Mesendoderm (in vitro differentiated cells): ENCODE measurements at regions not wholly inside any gene's neighbourhood (a gene's known extent, or its start where the extent isn't known, plus 50 kb on each side); places are given as distances from the start of the nearest gene placed in this dataset.

Source experiments
- DNase-seq: peaks from one replicate; pipeline ENCODE4 v3.0.0; 2013
- H2AK5ac ChIP-seq: 2 replicates; pipeline ENCODE4 v1.6.1; 2013; ENCODE audit warnings: low read length, inconsistent platforms
- H2BK120ac ChIP-seq: 2 replicates; pipeline ENCODE4 v1.6.1; 2013; ENCODE audit warnings: low read depth, mild to moderate bottlenecking, low read length, moderate library complexity, mixed read lengths
- H2BK15ac ChIP-seq: replicated peaks from 2 replicates; pipeline ENCODE4 v1.6.1; 2013; ENCODE audit warnings: low read depth, mild to moderate bottlenecking, moderate library complexity
- H2BK5ac ChIP-seq: 2 replicates; pipeline ENCODE4 v1.6.1; 2013; ENCODE audit warnings: low read length, inconsistent platforms
- H3K18ac ChIP-seq: 2 replicates; pipeline ENCODE4 v1.6.1; 2013; ENCODE audit warnings: mild to moderate bottlenecking, low read length, mixed read lengths
- H3K23ac ChIP-seq: one replicate; pipeline ENCODE4 v1.6.1; 2013; ENCODE audit warnings: low read length
- H3K27ac ChIP-seq: 2 replicates; pipeline ENCODE4 v1.5.1; 2013; ENCODE audit warnings: low read depth, mild to moderate bottlenecking, inconsistent platforms, low read length, moderate library complexity
- H3K27me3 ChIP-seq: 2 replicates; pipeline ENCODE4 v1.6.1; 2013; ENCODE audit warnings: low read length, control low read depth, mild to moderate bottlenecking, inconsistent platforms; ENCODE audit not compliant: insufficient read depth, poor library complexity
- H3K36me3 ChIP-seq: 2 replicates; pipeline ENCODE4 v1.6.1; 2013; ENCODE audit warnings: low read length, inconsistent platforms; ENCODE audit not compliant: control insufficient read depth, insufficient read depth
- H3K4ac ChIP-seq: one replicate; pipeline ENCODE4 v1.6.1; 2013; ENCODE audit warnings: low read depth, mild to moderate bottlenecking, low read length, moderate library complexity
- H3K4me1 ChIP-seq: 2 replicates; pipeline ENCODE4 v1.6.1; 2013; ENCODE audit warnings: low read depth, low read length, inconsistent platforms; ENCODE audit not compliant: control insufficient read depth
- H3K4me2 ChIP-seq: 2 replicates; pipeline ENCODE4 v1.6.1; 2013; ENCODE audit warnings: low read length
- H3K4me3 ChIP-seq: 2 replicates; pipeline ENCODE4 v1.5.1; 2013; ENCODE audit warnings: mild to moderate bottlenecking, low read length
- H3K56ac ChIP-seq: one replicate; pipeline ENCODE4 v1.6.1; 2013; ENCODE audit warnings: low read length
- H3K79me1 ChIP-seq: 2 replicates; pipeline ENCODE4 v1.6.1; 2013; ENCODE audit warnings: low read length, inconsistent platforms
- H3K79me2 ChIP-seq: 2 replicates; pipeline ENCODE4 v1.6.1; 2013; ENCODE audit warnings: mild to moderate bottlenecking, low read length; ENCODE audit not compliant: control insufficient read depth, insufficient read depth
- H3K9ac ChIP-seq: 2 replicates; pipeline ENCODE4 v1.6.1; 2013; ENCODE audit warnings: low read length, inconsistent platforms
- H4K5ac ChIP-seq: one replicate; pipeline ENCODE4 v1.6.1; 2013; ENCODE audit warnings: low read length
- H4K8ac ChIP-seq: one replicate; pipeline ENCODE4 v1.6.1; 2013; ENCODE audit warnings: low read depth, mild to moderate bottlenecking, control low read depth, low read length, moderate library complexity
- WGBS: extraction: QIAGEN DNeasy Blood & Tissue Kit; methylation state at CpG from one replicate; pipeline ENCODE4 v1.1.7; 2013; ENCODE audit warnings: low lambda C conversion rate, missing lambda C conversion rate; ENCODE audit not compliant: insufficient coverage; ENCODE audit errors: extremely low coverage; 5-methylcytosine and 5-hydroxymethylcytosine counted together

GRCh38 chr1:98399218-98399617 lies 262.3 kb upstream of the SNX7 start:
- H4K5ac ChIP-seq, result no peak overlapping the region
- DNase-seq, result no peak
- H4K8ac ChIP-seq, result no peak overlapping the region
- WGBS, result no CpG with 5 or more reads among the region's 1 CpG
- no peaks in the 10 kb centered on the region for H3K4me1 ChIP-seq
- H2AK5ac ChIP-seq, result no peak overlapping the region
- no peak overlapping the region for H2BK15ac ChIP-seq
- H3K36me3 ChIP-seq, result no peaks in the 10 kb centered on the region
- H3K27me3 ChIP-seq, result no peaks in the 10 kb centered on the region
- no peak overlapping the region for H3K4me2 ChIP-seq
- H2BK5ac ChIP-seq, result no peak overlapping the region
- no peak overlapping the region for H3K9ac ChIP-seq
- no peak overlapping the region for H3K4me3 ChIP-seq
- H3K23ac ChIP-seq, result no peak overlapping the region
- no peak overlapping the region for H3K27ac ChIP-seq
- no peak overlapping the region for H2BK120ac ChIP-seq
- no peak overlapping the region for H3K56ac ChIP-seq
- H3K4ac ChIP-seq, result no peak overlapping the region
- H3K79me1 ChIP-seq, result no peaks in the 10 kb centered on the region
- no peaks in the 10 kb centered on the region for H3K79me2 ChIP-seq
- no peak overlapping the region for H3K18ac ChIP-seq

GRCh38 chr1:98398649-98399048 lies 262.9 kb upstream of the SNX7 start:
- no peaks in the 10 kb centered on the region for H3K79me1 ChIP-seq
- WGBS, result no CpG with 5 or more reads among the region's 2 CpGs
- H3K27ac ChIP-seq, result no peak overlapping the region
- H3K9ac ChIP-seq, result no peak overlapping the region
- no peak overlapping the region for H3K4me3 ChIP-seq
- H3K18ac ChIP-seq, result no peak overlapping the region
- no peak overlapping the region for H2BK120ac ChIP-seq
- no peaks in the 10 kb centered on the region for H3K4me1 ChIP-seq
- H3K56ac ChIP-seq, result no peak overlapping the region
- no peak overlapping the region for H2AK5ac ChIP-seq
- H2BK5ac ChIP-seq, result no peak overlapping the region
- H3K4me2 ChIP-seq, result no peak overlapping the region
- H3K36me3 ChIP-seq, result no peaks in the 10 kb centered on the region
- DNase-seq, result no peak
- H3K4ac ChIP-seq, result no peak overlapping the region
- no peaks in the 10 kb centered on the region for H3K79me2 ChIP-seq
- no peak overlapping the region for H4K5ac ChIP-seq
- no peak overlapping the region for H4K8ac ChIP-seq
- H3K27me3 ChIP-seq, result no peaks in the 10 kb centered on the region
- H3K23ac ChIP-seq, result no peak overlapping the region
- no peak overlapping the region for H2BK15ac ChIP-seq

- H4K8ac ChIP-seq, result no peak overlapping the region
- H3K23ac ChIP-seq, result no peak overlapping the region
- H3K79me2 ChIP-seq, result no peaks in the 10 kb centered on the region
- no peak overlapping the region for H3K4me2 ChIP-seq
- no peak overlapping the region for H3K4ac ChIP-seq
- H3K27ac ChIP-seq, result no peak overlapping the region
- H3K56ac ChIP-seq, result no peak overlapping the region
- no peak overlapping the region for H2BK15ac ChIP-seq
- H2AK5ac ChIP-seq, result no peak overlapping the region
- no peak for DNase-seq
- no peak overlapping the region for H3K4me3 ChIP-seq
- no peaks in the 10 kb centered on the region for H3K4me1 ChIP-seq
- H2BK5ac ChIP-seq, result no peak overlapping the region
- no peaks in the 10 kb centered on the region for H3K79me1 ChIP-seq
- H3K36me3 ChIP-seq, result no peaks in the 10 kb centered on the region
- H3K27me3 ChIP-seq, result no peaks in the 10 kb centered on the region
- H4K5ac ChIP-seq, result no peak overlapping the region
- no peak overlapping the region for H3K9ac ChIP-seq
- H2BK120ac ChIP-seq, result no peak overlapping the region
- no peak overlapping the region for H3K18ac ChIP-seq
These were observed 263.4 kb upstream of the SNX7 start for GRCh38 chr1:98398092-98398491.

- no peaks in the 10 kb centered on the region for H3K4me1 ChIP-seq
- H3K4me2 ChIP-seq, result no peak overlapping the region
- no peak overlapping the region for H2AK5ac ChIP-seq
- H3K18ac ChIP-seq, result no peak overlapping the region
- H3K79me2 ChIP-seq, result no peaks in the 10 kb centered on the region
- no peak for DNase-seq
- no peak overlapping the region for H2BK120ac ChIP-seq
- no peak overlapping the region for H4K8ac ChIP-seq
- no peak overlapping the region for H3K4ac ChIP-seq
- H2BK5ac ChIP-seq, result no peak overlapping the region
- no peak overlapping the region for H4K5ac ChIP-seq
- H2BK15ac ChIP-seq, result no peak overlapping the region
- no peak overlapping the region for H3K9ac ChIP-seq
- no peaks in the 10 kb centered on the region for H3K36me3 ChIP-seq
- WGBS, result no CpG with 5 or more reads among the region's 2 CpGs
- H3K27me3 ChIP-seq, result no peaks in the 10 kb centered on the region
- H3K27ac ChIP-seq, result no peak overlapping the region
- no peak overlapping the region for H3K4me3 ChIP-seq
- H3K79me1 ChIP-seq, result no peaks in the 10 kb centered on the region
- H3K56ac ChIP-seq, result no peak overlapping the region
- no peak overlapping the region for H3K23ac ChIP-seq
These were observed 267.8 kb upstream of the SNX7 start for GRCh38 chr1:98393719-98394118.

GRCh38 chr1:98391175-98391574 lies 270.3 kb upstream of the SNX7 start:
- H3K9ac ChIP-seq, result no peak overlapping the region
- H3K4me1 ChIP-seq, result no peaks in the 10 kb centered on the region
- no peak overlapping the region for H3K27ac ChIP-seq
- H2BK15ac ChIP-seq, result no peak overlapping the region
- no peaks in the 10 kb centered on the region for H3K36me3 ChIP-seq
- no peak overlapping the region for H3K23ac ChIP-seq
- no peak overlapping the region for H4K8ac ChIP-seq
- H2BK5ac ChIP-seq, result no peak overlapping the region
- H3K4me2 ChIP-seq, result no peak overlapping the region
- WGBS, result no CpG with 5 or more reads among the region's 1 CpG
- no peak for DNase-seq
- H3K27me3 ChIP-seq, result no peaks in the 10 kb centered on the region
- H3K56ac ChIP-seq, result no peak overlapping the region
- no peak overlapping the region for H3K18ac ChIP-seq
- H3K79me2 ChIP-seq, result no peaks in the 10 kb centered on the region
- H2BK120ac ChIP-seq, result no peak overlapping the region
- H2AK5ac ChIP-seq, result no peak overlapping the region
- H3K4ac ChIP-seq, result no peak overlapping the region
- no peaks in the 10 kb centered on the region for H3K79me1 ChIP-seq
- no peak overlapping the region for H3K4me3 ChIP-seq
- no peak overlapping the region for H4K5ac ChIP-seq

- no peaks in the 10 kb centered on the region for H3K79me2 ChIP-seq
- no peak overlapping the region for H2BK15ac ChIP-seq
- H3K9ac ChIP-seq, result no peak overlapping the region
- no peaks in the 10 kb centered on the region for H3K79me1 ChIP-seq
- no peak overlapping the region for H3K56ac ChIP-seq
- no peak overlapping the region for H4K5ac ChIP-seq
- no peak overlapping the region for H3K18ac ChIP-seq
- no peaks in the 10 kb centered on the region for H3K27me3 ChIP-seq
- H3K4me1 ChIP-seq, result no peaks in the 10 kb centered on the region
- H3K23ac ChIP-seq, result no peak overlapping the region
- no peak overlapping the region for H3K27ac ChIP-seq
- H3K4me3 ChIP-seq, result no peak overlapping the region
- no peak for DNase-seq
- no peak overlapping the region for H2BK5ac ChIP-seq
- no peak overlapping the region for H3K4me2 ChIP-seq
- H2BK120ac ChIP-seq, result no peak overlapping the region
- H3K36me3 ChIP-seq, result no peaks in the 10 kb centered on the region
- no peak overlapping the region for H2AK5ac ChIP-seq
- H3K4ac ChIP-seq, result no peak overlapping the region
- H4K8ac ChIP-seq, result no peak overlapping the region
These were observed 271.7 kb upstream of the SNX7 start for GRCh38 chr1:98389809-98390208.
